ENCODE measurements at regions not wholly inside any gene's neighbourhood (a gene's known extent, or its start where the extent isn't known, plus 50 kb on each side); places are given as distances from the start of the nearest gene placed in this dataset.

GRCh38 chr7:144997512-144997911 lies 161.7 kb upstream of the TPK1 start:
- DNase-seq (ENCODE audit: low read depth in 2 of 3, low spot score in 1 of 3): no peak

GRCh38 chr7:144995495-144995894 lies 159.6 kb upstream of the TPK1 start:
- no peak for DNase-seq (ENCODE audit: low read depth in 2 of 3, low spot score in 1 of 3)

- no peak for DNase-seq (ENCODE audit: low read depth in 2 of 3, low spot score in 1 of 3)
These were observed 155.2 kb upstream of the TPK1 start for GRCh38 chr7:144991041-144991440.

GRCh38 chr7:144987686-144988085 lies 151.8 kb upstream of the TPK1 start:
- no peak for DNase-seq (ENCODE audit: low read depth in 2 of 3, low spot score in 1 of 3)

- DNase-seq (ENCODE audit: low read depth in 2 of 3, low spot score in 1 of 3): no peak
These were observed 146.3 kb upstream of the TPK1 start for GRCh38 chr7:144982133-144982532.

GRCh38 chr7:144975882-144976281 lies 140.0 kb upstream of the TPK1 start:
- DNase-seq (ENCODE audit: low read depth in 2 of 3, low spot score in 1 of 3): no peak

- no peak for DNase-seq (ENCODE audit: low read depth in 2 of 3, low spot score in 1 of 3)
These were observed 133.9 kb upstream of the TPK1 start for GRCh38 chr7:144969787-144970186.

- no peak for DNase-seq (ENCODE audit: low read depth in 2 of 3, low spot score in 1 of 3)
These were observed 124.9 kb upstream of the TPK1 start for GRCh38 chr7:144960763-144961162.

GRCh38 chr7:144957998-144958397 lies 122.1 kb upstream of the TPK1 start:
- DNase-seq (ENCODE audit: low read depth in 2 of 3, low spot score in 1 of 3): no peak

- DNase-seq (ENCODE audit: low read depth in 2 of 3, low spot score in 1 of 3): no peak
These were observed 119.6 kb upstream of the TPK1 start for GRCh38 chr7:144955422-144955821.

- no peak for DNase-seq (ENCODE audit: low read depth in 2 of 3, low spot score in 1 of 3)
These were observed 105.3 kb upstream of the TPK1 start for GRCh38 chr7:144941127-144941526.

GRCh38 chr7:144937199-144937598 lies 101.3 kb upstream of the TPK1 start:
- DNase-seq (ENCODE audit: low read depth in 2 of 3, low spot score in 1 of 3): no peak

GRCh38 chr7:144936314-144936713 lies 100.5 kb upstream of the TPK1 start:
- DNase-seq (ENCODE audit: low read depth in 2 of 3, low spot score in 1 of 3): no peak

GRCh38 chr7:144910411-144910810 lies 74.6 kb upstream of the TPK1 start:
- DNase-seq (ENCODE audit: low read depth in 2 of 3, low spot score in 1 of 3): no peak

- no peak for DNase-seq (ENCODE audit: low read depth in 2 of 3, low spot score in 1 of 3)
These were observed 73.2 kb upstream of the TPK1 start for GRCh38 chr7:144908943-144909556.

- no peak for DNase-seq (ENCODE audit: low read depth in 2 of 3, low spot score in 1 of 3)
These were observed 72.5 kb upstream of the TPK1 start for GRCh38 chr7:144908324-144908723.

- no peak for DNase-seq (ENCODE audit: low read depth in 2 of 3, low spot score in 1 of 3)
These were observed 71.7 kb upstream of the TPK1 start for GRCh38 chr7:144907577-144907976.

- no peak for DNase-seq (ENCODE audit: low read depth in 2 of 3, low spot score in 1 of 3)
These were observed 67.3 kb upstream of the TPK1 start for GRCh38 chr7:144903201-144903600.

GRCh38 chr7:144892761-144893160 lies 56.9 kb upstream of the TPK1 start:
- no peak for DNase-seq (ENCODE audit: low read depth in 2 of 3, low spot score in 1 of 3)
